ENCODE measurements at regions not wholly inside any gene's neighbourhood (a gene's known extent, or its start where the extent isn't known, plus 50 kb on each side); places are given as distances from the start of the nearest gene placed in this dataset.

GRCh38 chr3:56876916-56877315, 75.2 kb upstream of the ARHGEF3 start:
- no peak overlapping the region for H3K4me3 ChIP-seq (ENCODE audit: control insufficient read depth, low read depth, low read length)
- no peak for TF ChIP-seq CTCF (IDR thresholded peaks at IDR 0.05; ENCODE audit: control insufficient read depth, insufficient read depth, low read depth, low read length, missing control alignments)
- no peak for DNase-seq (ENCODE audit: low read depth)

- DNase-seq (ENCODE audit: low read depth) = no peak
- H3K4me3 ChIP-seq (ENCODE audit: control insufficient read depth, low read depth, low read length) = no peak overlapping the region
- no peak for TF ChIP-seq CTCF (IDR thresholded peaks at IDR 0.05; ENCODE audit: control insufficient read depth, insufficient read depth, low read depth, low read length, missing control alignments)
Observed at GRCh38 chr3:56874269-56874668, 72.5 kb upstream of the ARHGEF3 start.

GRCh38 chr3:56870436-56870835, 68.7 kb upstream of the ARHGEF3 start:
- no peak for TF ChIP-seq CTCF (IDR thresholded peaks at IDR 0.05; ENCODE audit: control insufficient read depth, insufficient read depth, low read depth, low read length, missing control alignments)
- no peak for DNase-seq (ENCODE audit: low read depth)
- H3K4me3 ChIP-seq (ENCODE audit: control insufficient read depth, low read depth, low read length) = no peak overlapping the region

- TF ChIP-seq CTCF (IDR thresholded peaks at IDR 0.05; ENCODE audit: control insufficient read depth, insufficient read depth, low read depth, low read length, missing control alignments) = no peak
- DNase-seq (ENCODE audit: low read depth) = no peak
- no peak overlapping the region for H3K4me3 ChIP-seq (ENCODE audit: control insufficient read depth, low read depth, low read length)
Observed at GRCh38 chr3:56869157-56869889, 67.6 kb upstream of the ARHGEF3 start.

- no peak for DNase-seq (ENCODE audit: low read depth)
- no peak for TF ChIP-seq CTCF (IDR thresholded peaks at IDR 0.05; ENCODE audit: control insufficient read depth, insufficient read depth, low read depth, low read length, missing control alignments)
- no peak overlapping the region for H3K4me3 ChIP-seq (ENCODE audit: control insufficient read depth, low read depth, low read length)
Observed at GRCh38 chr3:56868706-56869105, 67.0 kb upstream of the ARHGEF3 start.

- DNase-seq (ENCODE audit: low read depth) = no peak
- no peak for TF ChIP-seq CTCF (IDR thresholded peaks at IDR 0.05; ENCODE audit: control insufficient read depth, insufficient read depth, low read depth, low read length, missing control alignments)
- H3K4me3 ChIP-seq (ENCODE audit: control insufficient read depth, low read depth, low read length) = no peak overlapping the region
Observed at GRCh38 chr3:56867671-56868070, 65.9 kb upstream of the ARHGEF3 start.

Data from AG09309 (cell line).